HG03342 (cell line): ENCODE measurements at regions not wholly inside any gene's neighbourhood (a gene's known extent, or its start where the extent isn't known, plus 50 kb on each side); places are given as distances from the start of the nearest gene placed in this dataset.
"Not testable (repeated sequence)": the region's sequence is repeated elsewhere in the genome, so short reads cannot be mapped to it uniquely, and the experiment has no call there.

Experiments used
- ATAC-seq: cut with Tn5 transposase; IDR thresholded peaks from one replicate; pipeline ENCODE4 v1.9.1; 2021; ENCODE audit warnings: mild to moderate bottlenecking, moderate library complexity; ENCODE audit not compliant: unreplicated experiment

GRCh38 chr3:27779176-27779575, 57.1 kb upstream of the EOMES start:
- ATAC-seq, result no peak

GRCh38 chr3:27789420-27789819, 67.3 kb upstream of the EOMES start:
- ATAC-seq, result no peak

- ATAC-seq, result no peak
Measured at GRCh38 chr3:27791956-27792355, 69.8 kb upstream of the EOMES start.

GRCh38 chr3:27792869-27793268, 70.7 kb upstream of the EOMES start:
- no peak for ATAC-seq

GRCh38 chr3:27794211-27794610, 72.1 kb upstream of the EOMES start:
- ATAC-seq, result no peak

- ATAC-seq, result no peak
Measured at GRCh38 chr3:27796365-27796875, 74.3 kb upstream of the EOMES start.

- no peak for ATAC-seq
Measured at GRCh38 chr3:27797773-27798172, 75.7 kb upstream of the EOMES start.

GRCh38 chr3:27800261-27800660, 78.1 kb upstream of the EOMES start:
- ATAC-seq, result no peak

- ATAC-seq, result no peak
Measured at GRCh38 chr3:27802425-27802824, 80.3 kb upstream of the EOMES start.

GRCh38 chr3:27802849-27803248, 80.7 kb upstream of the EOMES start:
- no peak for ATAC-seq

- no peak for ATAC-seq
Measured at GRCh38 chr3:27805282-27805681, 83.2 kb upstream of the EOMES start.

GRCh38 chr3:27813255-27813654, 91.1 kb upstream of the EOMES start:
- ATAC-seq, result no peak

- not testable (repeated sequence) for ATAC-seq
Measured at GRCh38 chr3:27821609-27822008, 99.5 kb upstream of the EOMES start.

- no peak for ATAC-seq
Measured at GRCh38 chr3:27824312-27825200, 102.4 kb upstream of the EOMES start.

GRCh38 chr3:27826448-27826847, 104.3 kb upstream of the EOMES start:
- no peak for ATAC-seq

- no peak for ATAC-seq
Measured at GRCh38 chr3:27827041-27827440, 104.9 kb upstream of the EOMES start.

GRCh38 chr3:27840807-27841594, 118.9 kb upstream of the EOMES start:
- ATAC-seq, result no peak

GRCh38 chr3:27844052-27844675, 122.0 kb upstream of the EOMES start:
- ATAC-seq, result no peak

GRCh38 chr3:27847697-27848096, 125.6 kb upstream of the EOMES start:
- ATAC-seq, result no peak

GRCh38 chr3:27848826-27849225, 126.7 kb upstream of the EOMES start:
- no peak for ATAC-seq

GRCh38 chr3:27859821-27860220, 137.7 kb upstream of the EOMES start:
- ATAC-seq, result no peak
